A673 (cell line): ENCODE measurements at regions not wholly inside any gene's neighbourhood (a gene's known extent, or its start where the extent isn't known, plus 50 kb on each side); places are given as distances from the start of the nearest gene placed in this dataset.
"Not testable (repeated sequence)": the region's sequence is repeated elsewhere in the genome, so short reads cannot be mapped to it uniquely, and the experiment has no call there.

Experiments
- BruUV-seq: library from RNA; stranded (reverse); fragments of 400-500 nt; replicated peaks from 2 replicates; lab custom pipeline; 2021; lab: Mats Ljungman, UMichigan
- CTCF ChIA-PET: fragments of 300-600 bp; sonication (Branson Sonifier 250); formaldehyde crosslinking; loops from one replicate; lab custom pipeline; 2022; ENCODE audit warnings: antibody characterized with exemption; lab: Charles Lee
- POLR2A ChIA-PET: fragments of 300-600 bp; sonication (Branson Sonifier 250); formaldehyde crosslinking; loops from one replicate; lab custom pipeline; 2022; ENCODE audit warnings: antibody characterized with exemption; ENCODE audit not compliant: low non-redundant PET; lab: Charles Lee
- DNase-seq: peaks from one replicate; pipeline ENCODE4 v3.0.0-alpha.2; 2015; ENCODE audit warnings: low spot score
- H3K27ac ChIP-seq: fragments of 200-600 bp; sonication (generic); 2 replicates; pipeline ENCODE4 v1.5.1; 2016; ENCODE audit warnings: mixed run types, low read depth, mild to moderate bottlenecking, mixed read lengths, antibody characterized with exemption, low read length; ENCODE audit not compliant: poor library complexity, severe bottlenecking
- H3K27me3 ChIP-seq: fragments of 200-600 bp; sonication (generic); replicated peaks from 2 replicates; pipeline ENCODE4 v1.6.1; 2017; ENCODE audit warnings: mixed run types, low read depth, mild to moderate bottlenecking, mixed read lengths, antibody characterized with exemption, low read length; ENCODE audit not compliant: insufficient read depth, poor library complexity
- H3K36me3 ChIP-seq: fragments of 200-600 bp; sonication (generic); 2 replicates; pipeline ENCODE4 v1.6.1; 2016; ENCODE audit warnings: mixed run types, mild to moderate bottlenecking, mixed read lengths, antibody characterized with exemption, low read length; ENCODE audit not compliant: insufficient read depth, poor library complexity, severe bottlenecking
- H3K4me1 ChIP-seq: fragments of 200-600 bp; sonication (generic); 2 replicates; pipeline ENCODE4 v1.6.1; 2017; ENCODE audit warnings: mixed run types, mild to moderate bottlenecking, mixed read lengths, antibody characterized with exemption, low read length; ENCODE audit not compliant: insufficient read depth, poor library complexity, severe bottlenecking
- H3K4me3 ChIP-seq: fragments of 200-600 bp; sonication (generic); 2 replicates; pipeline ENCODE4 v1.5.1; 2016; ENCODE audit warnings: low read depth, mixed run types, mild to moderate bottlenecking, mixed read lengths, low read length; ENCODE audit not compliant: poor library complexity, severe bottlenecking
- H3K9me3 ChIP-seq: fragments of 200-600 bp; sonication (generic); 2 replicates; pipeline ENCODE4 v1.6.1; 2016; ENCODE audit warnings: mixed run types, low read depth, mild to moderate bottlenecking, mixed read lengths, antibody characterized with exemption, low read length; ENCODE audit not compliant: poor library complexity, severe bottlenecking
- intact Hi-C: fragments of 100-400 bp; cut with micrococcal nuclease; formaldehyde crosslinking; loops from one replicate; pipeline ENCODE4 v1.10.0; 2022; ENCODE audit not compliant: unreplicated experiment
- TF ChIP-seq, protein P1 (sequence below): fragments of 300-800, 200-600 bp; sonication (generic); conservative IDR thresholded peaks from 2 replicates; pipeline ENCODE4 v1.5.1; 2017; ENCODE audit warnings: low read depth, mild to moderate bottlenecking, antibody characterized with exemption, low read length, moderate library complexity, mixed read lengths

DNA sequence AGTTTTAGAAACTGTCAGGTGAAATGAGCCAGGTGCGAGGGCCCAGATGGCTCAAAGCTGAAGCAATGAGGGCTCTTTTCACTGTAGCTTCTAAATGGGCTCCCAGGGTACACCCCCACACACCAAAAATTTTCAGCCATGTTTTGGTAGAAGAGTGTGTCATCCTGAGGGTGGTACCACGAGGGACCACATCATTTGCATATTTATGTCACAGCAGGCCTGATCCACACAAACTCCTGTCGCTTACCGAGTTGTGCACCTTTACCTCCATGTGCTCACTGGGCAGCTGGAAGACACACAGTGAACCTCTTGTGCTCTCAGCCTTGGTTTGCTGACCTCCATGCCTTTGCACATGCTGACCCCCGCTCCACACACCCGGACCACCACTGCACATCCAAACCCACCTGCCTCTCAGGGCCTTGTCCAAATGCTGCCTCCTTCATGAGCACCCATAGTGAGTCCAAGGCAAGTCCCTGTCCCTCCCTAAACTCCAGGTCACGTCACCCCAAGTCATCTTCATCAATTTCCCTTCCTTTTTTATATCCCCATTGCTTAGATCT is 352.2 kb downstream of the BCL2L11 start:
- H3K9me3 ChIP-seq, H3K4me3 ChIP-seq, H3K4me1 ChIP-seq, intact Hi-C loops, BruUV-seq, H3K27me3 ChIP-seq, H3K27ac ChIP-seq, H3K36me3 ChIP-seq, DNase-seq, CTCF ChIA-PET, POLR2A ChIA-PET: not testable (repeated sequence)

DNA sequence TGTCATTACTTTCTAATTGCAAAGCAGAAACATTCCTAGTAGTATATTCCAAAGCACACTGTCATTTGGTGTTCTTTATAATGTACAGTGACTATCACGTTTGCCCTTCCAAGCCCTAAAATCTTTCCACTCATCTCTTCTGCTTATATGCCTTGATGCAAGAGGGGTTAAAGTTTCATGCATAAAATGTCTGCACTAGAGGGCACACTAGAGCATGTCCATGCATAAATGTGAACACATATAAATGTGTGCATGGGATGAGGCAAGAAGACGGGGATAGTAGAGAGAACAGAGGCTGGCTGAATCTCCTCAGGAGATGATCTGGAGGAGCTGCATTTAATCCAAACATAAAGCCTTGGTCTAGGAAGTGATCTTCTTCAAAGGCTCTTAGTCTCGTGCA is 352.8 kb downstream of the BCL2L11 start:
- DNase-seq = not testable (repeated sequence)
- TF ChIP-seq, protein P1, sequence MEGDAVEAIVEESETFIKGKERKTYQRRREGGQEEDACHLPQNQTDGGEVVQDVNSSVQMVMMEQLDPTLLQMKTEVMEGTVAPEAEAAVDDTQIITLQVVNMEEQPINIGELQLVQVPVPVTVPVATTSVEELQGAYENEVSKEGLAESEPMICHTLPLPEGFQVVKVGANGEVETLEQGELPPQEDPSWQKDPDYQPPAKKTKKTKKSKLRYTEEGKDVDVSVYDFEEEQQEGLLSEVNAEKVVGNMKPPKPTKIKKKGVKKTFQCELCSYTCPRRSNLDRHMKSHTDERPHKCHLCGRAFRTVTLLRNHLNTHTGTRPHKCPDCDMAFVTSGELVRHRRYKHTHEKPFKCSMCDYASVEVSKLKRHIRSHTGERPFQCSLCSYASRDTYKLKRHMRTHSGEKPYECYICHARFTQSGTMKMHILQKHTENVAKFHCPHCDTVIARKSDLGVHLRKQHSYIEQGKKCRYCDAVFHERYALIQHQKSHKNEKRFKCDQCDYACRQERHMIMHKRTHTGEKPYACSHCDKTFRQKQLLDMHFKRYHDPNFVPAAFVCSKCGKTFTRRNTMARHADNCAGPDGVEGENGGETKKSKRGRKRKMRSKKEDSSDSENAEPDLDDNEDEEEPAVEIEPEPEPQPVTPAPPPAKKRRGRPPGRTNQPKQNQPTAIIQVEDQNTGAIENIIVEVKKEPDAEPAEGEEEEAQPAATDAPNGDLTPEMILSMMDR = peak; percentile 30; the same call in 1 of the 2 replicates

DNA sequence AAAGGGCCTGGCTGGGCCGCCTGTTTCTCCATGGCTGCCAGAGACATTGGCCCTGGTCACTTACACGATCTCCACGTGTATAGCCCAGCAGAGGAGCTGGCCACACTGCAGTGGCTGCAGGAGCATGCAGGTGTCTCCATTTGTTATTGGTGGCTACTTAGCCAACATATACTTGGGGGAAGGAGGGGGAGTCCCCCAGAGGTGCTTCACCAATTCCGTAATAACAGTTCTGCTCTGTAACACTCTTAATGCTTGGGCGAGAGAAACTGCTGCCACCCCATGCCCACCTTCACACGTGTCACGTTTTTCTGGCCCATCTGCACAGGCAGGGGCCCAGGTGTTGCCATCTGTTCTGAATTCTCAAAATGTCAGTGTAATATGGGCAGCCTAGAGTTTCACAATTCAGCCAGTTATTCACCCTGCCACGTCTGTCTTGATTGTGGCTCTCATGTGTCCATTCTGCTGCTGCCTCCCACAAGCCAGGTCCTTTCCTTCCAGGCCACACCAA is 353.5 kb downstream of the BCL2L11 start:
- POLR2A ChIA-PET, CTCF ChIA-PET: not testable (repeated sequence)

More for the DNA sequence above, 352.8 kb downstream of the BCL2L11 start:
- H3K36me3 ChIP-seq, H3K4me1 ChIP-seq, intact Hi-C loops, H3K27ac ChIP-seq, BruUV-seq, H3K27me3 ChIP-seq, H3K9me3 ChIP-seq, CTCF ChIA-PET, H3K4me3 ChIP-seq, POLR2A ChIA-PET: not testable (repeated sequence)

DNA sequence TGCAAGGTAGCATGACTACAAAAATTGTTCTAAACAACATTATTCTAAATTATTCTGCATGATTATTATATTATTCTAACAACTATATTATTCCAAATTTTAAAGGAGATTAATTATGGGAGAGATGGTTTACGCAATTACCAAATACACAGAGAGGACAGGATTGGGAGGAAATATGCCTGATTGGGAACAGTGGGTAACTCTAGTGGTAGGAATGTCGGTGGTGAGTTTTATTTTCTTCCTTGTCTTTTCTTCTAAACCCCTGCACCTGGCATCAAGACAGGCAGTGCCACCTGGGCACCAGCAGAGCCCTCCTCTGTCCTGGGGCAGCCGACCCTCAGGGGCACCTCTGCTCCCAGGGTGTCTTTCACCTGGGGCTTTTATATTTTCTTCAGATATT is 357.6 kb downstream of the BCL2L11 start:
- not testable (repeated sequence) for DNase-seq

More for the DNA sequence above, 353.5 kb downstream of the BCL2L11 start:
- H3K27me3 ChIP-seq, BruUV-seq, H3K27ac ChIP-seq, intact Hi-C loops, DNase-seq, H3K36me3 ChIP-seq, H3K9me3 ChIP-seq, H3K4me1 ChIP-seq, H3K4me3 ChIP-seq: not testable (repeated sequence)

DNA sequence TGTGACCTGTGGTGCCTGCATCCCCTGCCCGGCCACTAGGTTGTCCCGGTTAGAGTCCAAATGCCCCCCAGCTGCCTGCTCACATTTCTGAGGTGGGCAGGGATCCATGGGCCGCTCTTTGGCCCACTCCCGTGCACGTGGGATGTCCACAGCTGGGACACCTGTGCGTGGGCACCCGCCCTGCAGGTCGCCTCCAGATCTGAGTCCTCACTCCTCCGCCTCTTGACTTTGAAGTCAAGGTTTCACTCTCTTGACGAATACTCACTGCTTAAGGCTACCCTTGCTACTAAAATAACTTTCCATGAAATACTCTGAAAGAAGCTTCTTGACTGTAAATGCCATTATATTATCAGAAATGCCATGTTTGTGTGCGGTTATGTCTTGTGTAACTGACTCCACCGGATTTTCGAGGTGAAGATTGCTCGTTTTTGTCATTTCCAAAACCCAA is 358.2 kb downstream of the BCL2L11 start:
- H3K36me3 ChIP-seq, H3K4me3 ChIP-seq, POLR2A ChIA-PET, H3K27ac ChIP-seq, BruUV-seq, H3K4me1 ChIP-seq, CTCF ChIA-PET, intact Hi-C loops, H3K27me3 ChIP-seq, H3K9me3 ChIP-seq, DNase-seq: not testable (repeated sequence)

More for the DNA sequence above, 357.6 kb downstream of the BCL2L11 start:
- CTCF ChIA-PET, H3K27ac ChIP-seq, H3K9me3 ChIP-seq, POLR2A ChIA-PET, H3K27me3 ChIP-seq, H3K36me3 ChIP-seq, BruUV-seq, intact Hi-C loops, H3K4me1 ChIP-seq, H3K4me3 ChIP-seq: not testable (repeated sequence)

DNA sequence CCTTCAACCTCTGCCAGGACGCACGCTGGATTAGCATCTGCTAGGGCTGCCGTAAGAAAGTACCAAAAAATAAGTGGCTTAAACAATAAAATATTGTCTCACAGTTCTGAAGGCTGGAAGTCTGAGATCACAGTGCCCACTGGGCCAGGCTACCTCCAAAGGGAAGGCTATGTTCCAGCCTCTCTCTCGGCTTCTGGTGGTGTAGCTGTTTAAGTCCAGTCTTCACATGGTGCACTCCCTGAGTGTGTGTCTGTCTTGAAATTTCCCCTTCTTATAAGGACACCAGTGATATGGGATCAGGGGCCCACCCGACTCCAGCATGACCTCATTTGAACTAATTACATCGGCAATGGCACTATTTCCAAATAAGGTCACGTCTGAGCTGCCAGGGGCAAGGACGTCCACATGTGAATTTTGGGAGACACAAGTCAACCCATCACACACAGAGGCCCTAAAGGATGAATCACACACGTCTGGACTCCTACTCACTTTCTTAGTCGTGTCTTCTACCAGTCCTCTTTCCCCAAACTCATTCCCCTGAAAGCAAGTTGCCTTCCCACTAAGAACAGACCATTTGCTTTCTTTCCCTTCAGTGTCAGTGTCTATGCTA is 359.4 kb downstream of the BCL2L11 start:
- H3K4me3 ChIP-seq, DNase-seq, CTCF ChIA-PET, intact Hi-C loops, BruUV-seq, H3K9me3 ChIP-seq, H3K27me3 ChIP-seq, POLR2A ChIA-PET, H3K4me1 ChIP-seq, H3K36me3 ChIP-seq: not testable (repeated sequence)
- peak overlapping the region; percentile 42 for H3K27ac ChIP-seq

DNA sequence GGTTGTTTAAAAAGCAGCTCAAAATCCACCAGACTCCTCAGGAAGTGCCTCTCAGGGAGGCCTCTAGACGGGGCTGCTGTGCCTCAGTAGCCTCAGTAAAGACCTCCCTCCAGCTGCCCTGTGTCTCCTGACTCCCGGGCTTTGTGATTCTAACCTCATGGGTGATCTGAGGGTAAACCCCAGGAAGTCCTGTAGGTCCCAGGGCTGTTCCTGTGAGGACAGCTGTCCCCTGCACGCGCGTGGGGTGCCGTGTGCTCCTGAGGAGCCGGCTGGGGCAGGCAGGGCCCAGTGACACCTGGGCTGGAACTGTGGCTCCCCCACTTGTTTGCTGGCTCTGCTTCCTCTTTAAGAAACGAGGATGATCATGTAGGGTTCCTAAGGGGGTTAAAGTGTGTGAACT is 359.9 kb downstream of the BCL2L11 start:
- CTCF ChIA-PET, BruUV-seq, H3K4me3 ChIP-seq, H3K36me3 ChIP-seq, H3K4me1 ChIP-seq, intact Hi-C loops, POLR2A ChIA-PET, DNase-seq, H3K9me3 ChIP-seq, H3K27me3 ChIP-seq: not testable (repeated sequence)
- peak overlapping the region; percentile 42 for H3K27ac ChIP-seq
